Activated CD8-positive, alpha-beta memory T cell treated with anti-CD3 and anti-CD28 coated beads, Interleukin-2, amount 10 ng/mL, durations not matched to agents 7 days and 5 days (primary cell): ENCODE measurements at regions not wholly inside any gene's neighbourhood (a gene's known extent, or its start where the extent isn't known, plus 50 kb on each side); places are given as distances from the start of the nearest gene placed in this dataset.

ENCODE experiments used
- ATAC-seq: fragments of 150-1000 bp; cut with Tn5 transposase; one replicate; pipeline ENCODE4 v1.10.0; 2021; ENCODE audit warnings: moderate library complexity
- CTCF ChIA-PET: fragments of 350-600 bp; sonication (Branson Sonifier 250); formaldehyde crosslinking; loops from one replicate; lab custom pipeline; 2021; ENCODE audit warnings: antibody characterized with exemption; lab: Charles Lee
- DNase-seq: peaks from one replicate; pipeline ENCODE4 v3.0.0-alpha.2; 2020
- H3K27ac Mint-ChIP-seq: one replicate; pipeline ENCODE4 v1.8.0; 2021; ENCODE audit warnings: mild to moderate bottlenecking, mixed read lengths
- H3K27me3 Mint-ChIP-seq: one replicate; pipeline ENCODE4 v1.8.0; 2021; ENCODE audit warnings: mixed read lengths
- H3K36me3 Mint-ChIP-seq: one replicate; pipeline ENCODE4 v1.8.0; 2021; ENCODE audit warnings: mild to moderate bottlenecking, mixed read lengths
- H3K4me1 Mint-ChIP-seq: one replicate; pipeline ENCODE4 v1.8.0; 2021; ENCODE audit warnings: mixed read lengths
- H3K4me3 Mint-ChIP-seq: one replicate; pipeline ENCODE4 v1.8.0; 2021; ENCODE audit warnings: mild to moderate bottlenecking, moderate library complexity, mixed read lengths
- H3K9me3 Mint-ChIP-seq: one replicate; pipeline ENCODE4 v1.8.0; 2022; ENCODE audit warnings: low read depth, mixed read lengths

DNA sequence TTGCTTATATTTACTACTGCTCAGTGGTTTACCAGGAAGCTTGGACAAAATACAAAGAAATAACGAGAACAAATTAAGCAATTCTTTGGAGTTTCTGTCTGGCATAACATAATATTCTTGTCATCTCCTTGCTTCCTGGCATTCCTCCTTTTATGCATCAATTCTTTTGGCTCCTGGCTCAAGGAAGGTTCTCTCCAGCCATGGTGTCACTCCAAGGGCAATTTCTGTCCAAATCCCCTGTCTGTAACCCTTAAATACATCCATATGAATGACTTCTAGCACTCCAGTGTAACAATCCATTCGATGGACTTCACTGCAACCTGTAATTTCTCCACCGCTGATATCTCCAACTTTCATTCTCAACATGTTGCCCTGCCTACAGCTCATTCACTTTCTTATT lies 617.7 kb upstream of the ANKRD30A start:
- H3K9me3 Mint-ChIP-seq = peaks cover 18% of the 10 kb centered on the region
- ATAC-seq = no peak
- CTCF ChIA-PET = no interaction called here
- no peak overlapping the region for H3K27ac Mint-ChIP-seq
- no peak overlapping the region for H3K4me3 Mint-ChIP-seq
- H3K27me3 Mint-ChIP-seq = no peaks in the 10 kb centered on the region
- H3K36me3 Mint-ChIP-seq = no peaks in the 10 kb centered on the region
- no peak for DNase-seq
- H3K4me1 Mint-ChIP-seq = no peaks in the 10 kb centered on the region

DNA sequence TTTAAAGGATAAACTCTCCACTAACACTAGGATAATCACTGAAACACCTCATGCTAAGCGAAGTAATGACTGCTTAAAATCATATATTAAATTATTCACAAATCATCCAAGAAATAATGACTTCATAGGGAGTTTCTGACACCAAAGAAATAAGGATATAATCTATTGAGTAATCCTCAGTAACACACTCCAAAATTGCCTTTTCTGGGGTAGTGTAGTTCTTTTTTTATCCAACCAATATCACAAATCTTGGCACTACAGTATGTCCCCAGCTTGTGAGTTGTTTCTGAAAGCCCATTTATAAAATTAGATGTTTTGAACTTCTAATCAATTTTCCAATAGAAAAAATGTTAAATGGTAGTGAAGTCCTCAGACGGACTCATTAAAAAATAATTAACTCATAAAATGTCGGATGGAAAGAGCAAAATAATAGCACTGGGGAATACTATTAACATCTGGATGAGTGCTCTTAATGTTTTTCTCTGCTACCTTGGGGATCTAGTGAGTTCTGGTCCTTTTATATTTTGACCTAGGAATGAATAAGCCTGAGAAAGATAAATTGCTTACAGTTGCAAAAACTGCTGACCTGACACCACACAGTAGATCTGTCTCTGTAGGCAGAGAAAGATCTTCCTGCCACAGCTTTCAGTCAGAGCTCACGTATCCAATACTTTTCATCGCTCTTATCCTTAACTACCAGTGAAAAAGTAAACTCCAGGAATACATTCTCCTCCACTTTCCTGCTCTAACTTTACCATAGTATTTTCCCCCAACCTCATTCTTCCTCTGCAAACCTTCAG lies 618.5 kb upstream of the ANKRD30A start:
- peaks cover 18% of the 10 kb centered on the region for H3K9me3 Mint-ChIP-seq
- ATAC-seq (no peak), DNase-seq (no peak)
- no peak overlapping the region for H3K27ac Mint-ChIP-seq
- H3K27me3 Mint-ChIP-seq = no peaks in the 10 kb centered on the region
- no peaks in the 10 kb centered on the region for H3K36me3 Mint-ChIP-seq
- no peaks in the 10 kb centered on the region for H3K4me1 Mint-ChIP-seq
- CTCF ChIA-PET = no interaction called here
- H3K4me3 Mint-ChIP-seq = no peak overlapping the region

- Mint-ChIP-seq H3K9me3 (peaks cover 20% of the 10 kb centered on the region), H3K4me1 (no peaks in the 10 kb centered on the region), H3K4me3 (no peak overlapping the region), H3K36me3 (no peaks in the 10 kb centered on the region), H3K27me3 (no peaks in the 10 kb centered on the region), H3K27ac (no peak overlapping the region)
- CTCF ChIA-PET = no interaction called here
- DNase-seq = no peak
- ATAC-seq = no peak
Observed at GRCh38 chr10:36506261-36506660, 619.1 kb upstream of the ANKRD30A start.

GRCh38 chr10:36504758-36505157 lies 620.6 kb upstream of the ANKRD30A start:
- Mint-ChIP-seq H3K36me3 (no peaks in the 10 kb centered on the region), H3K4me1 (no peaks in the 10 kb centered on the region), H3K9me3 (peaks cover 16% of the 10 kb centered on the region), H3K4me3 (no peak overlapping the region), H3K27ac (no peak overlapping the region), H3K27me3 (no peaks in the 10 kb centered on the region)
- CTCF ChIA-PET = no interaction called here
- ATAC-seq (no peak), DNase-seq (no peak)

- H3K4me1 Mint-ChIP-seq = no peaks in the 10 kb centered on the region
- peaks cover 13% of the 10 kb centered on the region for H3K9me3 Mint-ChIP-seq
- H3K36me3 Mint-ChIP-seq = no peaks in the 10 kb centered on the region
- H3K27ac Mint-ChIP-seq = no peak overlapping the region
- H3K27me3 Mint-ChIP-seq = no peaks in the 10 kb centered on the region
- CTCF ChIA-PET = no interaction called here
- no peak for DNase-seq
- H3K4me3 Mint-ChIP-seq = no peak overlapping the region
- no peak for ATAC-seq
Observed at GRCh38 chr10:36500266-36500665, 625.1 kb upstream of the ANKRD30A start.

DNA sequence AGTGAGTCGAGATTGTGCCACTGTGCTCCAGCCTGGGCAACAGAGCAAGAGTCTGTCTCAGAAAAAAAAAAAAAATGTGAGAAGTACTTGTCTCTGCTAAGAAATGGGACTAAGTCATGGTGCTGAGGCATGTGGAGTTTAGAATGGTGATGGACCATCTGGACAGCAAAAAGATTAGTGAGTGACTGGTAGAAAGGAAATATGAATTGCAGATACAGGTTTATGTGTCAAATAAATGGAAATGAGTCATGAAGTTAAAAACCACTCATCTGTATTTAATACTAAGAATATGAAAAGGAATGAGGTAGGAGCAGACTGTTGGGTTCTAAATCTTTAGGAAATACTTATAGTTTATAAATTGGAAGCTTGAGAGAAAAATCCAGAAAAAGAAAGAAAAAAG lies 625.7 kb upstream of the ANKRD30A start:
- no peaks in the 10 kb centered on the region for H3K4me1 Mint-ChIP-seq
- no peak overlapping the region for H3K4me3 Mint-ChIP-seq
- no peak for ATAC-seq

DNA sequence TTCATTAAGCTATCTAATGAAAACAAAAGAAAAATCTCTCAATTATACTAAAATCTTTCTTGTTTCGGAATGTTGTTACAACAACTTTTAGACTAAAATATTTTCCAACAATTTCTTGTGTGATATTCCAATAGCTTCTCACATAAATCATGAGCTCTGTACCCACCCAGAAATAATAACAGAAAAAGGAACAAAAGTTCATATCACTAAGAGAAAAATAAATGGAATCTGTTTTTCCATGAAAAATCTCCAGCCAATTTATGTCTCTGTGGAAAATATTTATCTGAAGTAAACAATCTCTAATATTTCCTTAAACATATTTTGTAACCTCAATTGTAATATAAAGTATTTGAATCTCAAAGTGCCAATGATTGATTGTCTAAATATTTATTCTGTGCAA lies 628.6 kb upstream of the ANKRD30A start:
- Mint-ChIP-seq H3K4me3 (no peak overlapping the region), H3K27me3 (no peaks in the 10 kb centered on the region), H3K4me1 (no peaks in the 10 kb centered on the region), H3K36me3 (no peaks in the 10 kb centered on the region), H3K27ac (no peak overlapping the region), H3K9me3 (peaks cover 12% of the 10 kb centered on the region)
- CTCF ChIA-PET = no interaction called here
- ATAC-seq = no peak
- DNase-seq = no peak

More for the DNA sequence above, 625.7 kb upstream of the ANKRD30A start:
- Mint-ChIP-seq H3K27ac (no peak overlapping the region), H3K9me3 (peaks cover 12% of the 10 kb centered on the region), H3K36me3 (no peaks in the 10 kb centered on the region), H3K27me3 (no peaks in the 10 kb centered on the region)
- DNase-seq = no peak
- CTCF ChIA-PET = no interaction called here

DNA sequence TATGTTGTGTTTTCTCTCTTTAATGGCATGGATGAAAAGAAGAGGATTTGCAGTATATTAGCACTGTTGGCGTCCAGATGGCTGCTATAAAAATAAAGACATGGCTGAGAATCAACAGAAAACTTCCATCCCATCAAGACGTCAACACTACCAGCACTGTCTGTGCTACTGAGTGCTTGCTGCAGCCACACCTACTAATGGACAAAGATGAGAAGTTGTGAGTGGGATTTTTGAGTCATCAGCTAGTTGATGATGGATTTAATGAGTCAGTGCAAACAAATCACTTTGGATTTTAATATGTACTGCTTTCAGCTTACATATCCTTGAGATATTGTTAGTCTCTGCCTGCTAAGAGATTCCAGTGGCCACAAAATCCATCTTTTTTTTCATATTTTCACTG lies 631.0 kb upstream of the ANKRD30A start:
- CTCF ChIA-PET = no interaction called here
- DNase-seq (no peak), ATAC-seq (no peak)
- no peaks in the 10 kb centered on the region for H3K27me3 Mint-ChIP-seq
- H3K36me3 Mint-ChIP-seq = no peaks in the 10 kb centered on the region
- no peak overlapping the region for H3K27ac Mint-ChIP-seq
- no peaks in the 10 kb centered on the region for H3K4me1 Mint-ChIP-seq
- peaks cover 7% of the 10 kb centered on the region for H3K9me3 Mint-ChIP-seq
- H3K4me3 Mint-ChIP-seq = no peak overlapping the region

- Mint-ChIP-seq H3K4me3 (no peak overlapping the region), H3K36me3 (no peaks in the 10 kb centered on the region), H3K9me3 (peaks cover 9% of the 10 kb centered on the region), H3K4me1 (no peaks in the 10 kb centered on the region), H3K27ac (no peak overlapping the region), H3K27me3 (no peaks in the 10 kb centered on the region)
- CTCF ChIA-PET = no interaction called here
- no peak for DNase-seq
- no peak for ATAC-seq
Observed at GRCh38 chr10:36493516-36493880, 631.9 kb upstream of the ANKRD30A start.

GRCh38 chr10:36492590-36493515 lies 632.5 kb upstream of the ANKRD30A start:
- CTCF ChIA-PET = no interaction called here
- ATAC-seq = no peak
- H3K27me3 Mint-ChIP-seq = no peaks in the 10 kb centered on the region
- no peak overlapping the region for H3K4me3 Mint-ChIP-seq
- no peaks in the 10 kb centered on the region for H3K4me1 Mint-ChIP-seq
- H3K9me3 Mint-ChIP-seq = peaks cover 10% of the 10 kb centered on the region
- H3K27ac Mint-ChIP-seq = no peak overlapping the region
- DNase-seq = no peak
- H3K36me3 Mint-ChIP-seq = no peaks in the 10 kb centered on the region

- Mint-ChIP-seq H3K27ac (no peak overlapping the region), H3K9me3 (peaks cover 9% of the 10 kb centered on the region), H3K4me3 (no peak overlapping the region), H3K27me3 (no peaks in the 10 kb centered on the region), H3K4me1 (no peaks in the 10 kb centered on the region), H3K36me3 (no peaks in the 10 kb centered on the region)
- DNase-seq (no peak), ATAC-seq (no peak)
- CTCF ChIA-PET = no interaction called here
Observed at GRCh38 chr10:36491926-36492325, 633.5 kb upstream of the ANKRD30A start.

- Mint-ChIP-seq H3K27ac (no peak overlapping the region), H3K4me3 (no peak overlapping the region), H3K9me3 (peaks cover 7% of the 10 kb centered on the region), H3K36me3 (no peaks in the 10 kb centered on the region), H3K27me3 (no peaks in the 10 kb centered on the region), H3K4me1 (no peaks in the 10 kb centered on the region)
- no peak for ATAC-seq
- CTCF ChIA-PET = no interaction called here
- DNase-seq = no peak
Observed at GRCh38 chr10:36489611-36490228, 635.7 kb upstream of the ANKRD30A start.

GRCh38 chr10:36489181-36489580 lies 636.2 kb upstream of the ANKRD30A start:
- Mint-ChIP-seq H3K9me3 (peaks cover 11% of the 10 kb centered on the region), H3K36me3 (no peaks in the 10 kb centered on the region), H3K4me1 (no peaks in the 10 kb centered on the region), H3K27me3 (no peaks in the 10 kb centered on the region), H3K27ac (no peak overlapping the region), H3K4me3 (no peak overlapping the region)
- CTCF ChIA-PET = no interaction called here
- DNase-seq (no peak), ATAC-seq (no peak)
